WTC11 (cell line): ENCODE measurements at regions not wholly inside any gene's neighbourhood (a gene's known extent, or its start where the extent isn't known, plus 50 kb on each side); places are given as distances from the start of the nearest gene placed in this dataset.

Experiments
- ATAC-seq: fragments of 200-7000 bp; cut with Tn5 transposase; 2 replicates; pipeline ENCODE4 v1.10.0; 2021; ENCODE audit warnings: mild to moderate bottlenecking, moderate library complexity
- CTCF ChIA-PET: fragments of 300-600 bp; sonication (Branson Sonifier 250); formaldehyde crosslinking; loops from one replicate; lab custom pipeline; 2021; ENCODE audit warnings: antibody characterized with exemption; lab: Charles Lee
- POLR2A ChIA-PET: fragments of 350-600 bp; sonication (Branson Sonifier 250); formaldehyde crosslinking; loops from one replicate; lab custom pipeline; 2021; ENCODE audit warnings: antibody characterized with exemption; lab: Charles Lee
- DNase-seq: peaks from one replicate; pipeline ENCODE4 v3.0.0; 2021; ENCODE audit warnings: low spot score
- H3K27ac Mint-ChIP-seq: 2 replicates; pipeline ENCODE4 v1.8.0; 2021; ENCODE audit warnings: mixed read lengths
- H3K27me3 Mint-ChIP-seq: 2 replicates; pipeline ENCODE4 v1.8.0; 2021; ENCODE audit warnings: low read depth, mild to moderate bottlenecking, moderate library complexity, mixed read lengths
- H3K36me3 Mint-ChIP-seq: 2 replicates; pipeline ENCODE4 v1.8.0; 2021; ENCODE audit warnings: mixed read lengths
- H3K4me1 Mint-ChIP-seq: 2 replicates; pipeline ENCODE4 v1.8.0; 2022; ENCODE audit warnings: mixed read lengths
- H3K4me3 Mint-ChIP-seq: 2 replicates; pipeline ENCODE4 v1.8.0; 2021; ENCODE audit warnings: mild to moderate bottlenecking, moderate library complexity, mixed read lengths
- H3K9me3 Mint-ChIP-seq: 2 replicates; pipeline ENCODE4 v1.8.0; 2021; ENCODE audit warnings: mixed read lengths
- AR ChIP-seq: fragments of 250-450 bp; sonication (Bioruptor Pico); IDR thresholded peaks from 2 replicates; pipeline ENCODE4 v1.9.0; 2021; ENCODE audit warnings: mild to moderate bottlenecking
- ARID4B ChIP-seq: sonication (generic); formaldehyde crosslinking; IDR thresholded peaks from 2 replicates; pipeline ENCODE4 v1.8.0; 2023; ENCODE audit warnings: missing genetic modification reagents, mild to moderate bottlenecking, borderline replicate concordance
- ATF1 ChIP-seq: sonication (generic); formaldehyde crosslinking; IDR thresholded peaks from 2 replicates; pipeline ENCODE4 v1.8.1; 2023; ENCODE audit warnings: mild to moderate bottlenecking, moderate library complexity, missing genetic modification reagents
- ATF2 ChIP-seq: sonication (generic); formaldehyde crosslinking; IDR thresholded peaks from 2 replicates; pipeline ENCODE4 v1.8.1; 2022; ENCODE audit warnings: low read depth, missing genetic modification reagents, borderline replicate concordance
- ATF3 ChIP-seq: sonication (generic); formaldehyde crosslinking; conservative IDR thresholded peaks from 2 replicates; pipeline ENCODE4 v1.8.1; 2022; ENCODE audit warnings: mild to moderate bottlenecking, missing genetic modification reagents
- E2F1 ChIP-seq: sonication (generic); formaldehyde crosslinking; IDR thresholded peaks from 2 replicates; pipeline ENCODE4 v1.8.0; 2022; ENCODE audit warnings: mild to moderate bottlenecking, missing genetic modification reagents
- FOXK1 ChIP-seq: sonication (generic); formaldehyde crosslinking; IDR thresholded peaks from 2 replicates; pipeline ENCODE4 v1.8.0; 2022; ENCODE audit warnings: mild to moderate bottlenecking, moderate library complexity, missing genetic modification reagents
- GABPB1 ChIP-seq: sonication (generic); formaldehyde crosslinking; IDR thresholded peaks from 2 replicates; pipeline ENCODE4 v1.8.1; 2023; ENCODE audit warnings: mild to moderate bottlenecking, missing genetic modification reagents
- GRHL2 ChIP-seq: fragments of 250-450 bp; sonication (Bioruptor Pico); IDR thresholded peaks from 2 replicates; pipeline ENCODE4 v1.8.0; 2022; ENCODE audit warnings: mild to moderate bottlenecking, moderate library complexity; ENCODE audit not compliant: insufficient replicate concordance, severe bottlenecking
- NFATC4 ChIP-seq: fragments of 250-450 bp; sonication (Bioruptor Pico); IDR thresholded peaks from 2 replicates; pipeline ENCODE4 v1.9.0; 2021; ENCODE audit warnings: mild to moderate bottlenecking
- NFE2L1 ChIP-seq: sonication (generic); formaldehyde crosslinking; IDR thresholded peaks from 2 replicates; pipeline ENCODE4 v1.8.1; 2023; ENCODE audit warnings: missing genetic modification reagents
- NR2C2 ChIP-seq: sonication (generic); formaldehyde crosslinking; IDR thresholded peaks from 2 replicates; pipeline ENCODE4 v1.8.0; 2022; ENCODE audit warnings: mild to moderate bottlenecking, missing genetic modification reagents
- PREB ChIP-seq: sonication (generic); formaldehyde crosslinking; IDR thresholded peaks from 2 replicates; pipeline ENCODE4 v1.8.1; 2022; ENCODE audit warnings: mild to moderate bottlenecking, missing genetic modification reagents, moderate library complexity, borderline replicate concordance
- PRRX2 ChIP-seq: fragments of 250-450 bp; sonication (Bioruptor Pico); IDR thresholded peaks from 2 replicates; pipeline ENCODE4 v1.8.0; 2021; ENCODE audit warnings: mild to moderate bottlenecking
- SMAD4 ChIP-seq: sonication (generic); formaldehyde crosslinking; IDR thresholded peaks from 2 replicates; pipeline ENCODE4 v1.8.0; 2022; ENCODE audit warnings: mild to moderate bottlenecking, missing genetic modification reagents
- SOX15 ChIP-seq: fragments of 250-450 bp; sonication (Bioruptor Pico); IDR thresholded peaks from 2 replicates; pipeline ENCODE4 v1.9.0; 2021; ENCODE audit warnings: mild to moderate bottlenecking
- TEAD4 ChIP-seq: sonication (generic); formaldehyde crosslinking; IDR thresholded peaks from 2 replicates; pipeline ENCODE4 v1.8.0; 2022; ENCODE audit warnings: mild to moderate bottlenecking, missing genetic modification reagents
- ZBTB21 ChIP-seq: sonication (generic); formaldehyde crosslinking; IDR thresholded peaks from 2 replicates; pipeline ENCODE4 v1.8.1; 2023; ENCODE audit warnings: mild to moderate bottlenecking, missing genetic modification reagents, borderline replicate concordance
- ZNF138 ChIP-seq: sonication (generic); formaldehyde crosslinking; conservative IDR thresholded peaks from 2 replicates; pipeline ENCODE4 v1.8.1; 2022; ENCODE audit warnings: mild to moderate bottlenecking, moderate library complexity, missing genetic modification reagents
- ZNF425 ChIP-seq: fragments of 250-450 bp; sonication (Bioruptor Pico); conservative IDR thresholded peaks from 2 replicates; pipeline ENCODE4 v1.9.0; 2021; ENCODE audit warnings: mild to moderate bottlenecking
- ZNF671 ChIP-seq: fragments of 250-450 bp; sonication (Bioruptor Pico); IDR thresholded peaks from 2 replicates; pipeline ENCODE4 v1.8.0; 2021; ENCODE audit warnings: mild to moderate bottlenecking

- Mint-ChIP-seq H3K9me3 (peaks cover 17% of the 10 kb centered on the region), H3K27ac (no peak overlapping the region), H3K4me1 (no peaks in the 10 kb centered on the region), H3K36me3 (peaks cover 12% of the 10 kb centered on the region), H3K4me3 (no peak overlapping the region), H3K27me3 (no peaks in the 10 kb centered on the region)
- DNase-seq (no peak), ATAC-seq (no peak)
- TF ChIP-seq ATF3 (CRISPR knock-in tag) (no peak), PRRX2 (CRISPR knock-in tag) (no peak), E2F1 (no peak), TEAD4 (no peak), NR2C2 (CRISPR knock-in tag) (no peak), NFE2L1 (CRISPR knock-in tag) (no peak), ATF2 (no peak), ARID4B (CRISPR knock-in tag) (no peak), SMAD4 (CRISPR knock-in tag) (no peak), AR (CRISPR knock-in tag) (no peak), NFATC4 (CRISPR knock-in tag) (no peak), ZNF425 (CRISPR knock-in tag) (no peak), ATF1 (CRISPR knock-in tag) (no peak)
- ChIA-PET CTCF (no interaction called here), POLR2A (no interaction called here)
Measured at GRCh38 chr13:48775804-48776203, 122.1 kb downstream of the CYSLTR2 start.

GRCh38 chr13:48776401-48776800 is 122.7 kb downstream of the CYSLTR2 start:
- CTCF ChIA-PET = no interaction called here
- no peaks in the 10 kb centered on the region for H3K27me3 Mint-ChIP-seq
- TF ChIP-seq PREB (no peak), SOX15 (CRISPR knock-in tag) (no peak), ZNF671 (CRISPR knock-in tag) (no peak), ZBTB21 (no peak), PRRX2 (CRISPR knock-in tag) (no peak), FOXK1 (CRISPR knock-in tag) (no peak), GABPB1 (no peak), ZNF138 (CRISPR knock-in tag) (no peak), GRHL2 (CRISPR knock-in tag) (no peak), ATF2 (no peak)

More at GRCh38 chr13:48776401-48776800, 122.7 kb downstream of the CYSLTR2 start:
- POLR2A ChIA-PET = no interaction called here
- Mint-ChIP-seq H3K9me3 (peaks cover 23% of the 10 kb centered on the region), H3K27ac (no peak overlapping the region), H3K4me3 (no peak overlapping the region), H3K4me1 (no peaks in the 10 kb centered on the region), H3K36me3 (peaks cover 17% of the 10 kb centered on the region)
- DNase-seq (no peak), ATAC-seq (no peak)
